Cardiac septum (tissue), 1 donor: ENCODE measurements at regions not wholly inside any gene's neighbourhood (a gene's known extent, or its start where the extent isn't known, plus 50 kb on each side); places are given as distances from the start of the nearest gene placed in this dataset.
A peak's percentile ranks its signal among the peaks of the same experiment; 100 is the strongest.

ENCODE experiments used
- DNase-seq: peaks from one replicate; pipeline ENCODE4 v3.0.0-alpha.2; 2020; ENCODE audit warnings: low spot score
- intact Hi-C: fragments of 100-400 bp; cut with DNase I; formaldehyde crosslinking; loops from one replicate; pipeline ENCODE4 v1.14.0; 2022
- donor health status: DM: no; HTN: no; CAD: no.

DNA sequence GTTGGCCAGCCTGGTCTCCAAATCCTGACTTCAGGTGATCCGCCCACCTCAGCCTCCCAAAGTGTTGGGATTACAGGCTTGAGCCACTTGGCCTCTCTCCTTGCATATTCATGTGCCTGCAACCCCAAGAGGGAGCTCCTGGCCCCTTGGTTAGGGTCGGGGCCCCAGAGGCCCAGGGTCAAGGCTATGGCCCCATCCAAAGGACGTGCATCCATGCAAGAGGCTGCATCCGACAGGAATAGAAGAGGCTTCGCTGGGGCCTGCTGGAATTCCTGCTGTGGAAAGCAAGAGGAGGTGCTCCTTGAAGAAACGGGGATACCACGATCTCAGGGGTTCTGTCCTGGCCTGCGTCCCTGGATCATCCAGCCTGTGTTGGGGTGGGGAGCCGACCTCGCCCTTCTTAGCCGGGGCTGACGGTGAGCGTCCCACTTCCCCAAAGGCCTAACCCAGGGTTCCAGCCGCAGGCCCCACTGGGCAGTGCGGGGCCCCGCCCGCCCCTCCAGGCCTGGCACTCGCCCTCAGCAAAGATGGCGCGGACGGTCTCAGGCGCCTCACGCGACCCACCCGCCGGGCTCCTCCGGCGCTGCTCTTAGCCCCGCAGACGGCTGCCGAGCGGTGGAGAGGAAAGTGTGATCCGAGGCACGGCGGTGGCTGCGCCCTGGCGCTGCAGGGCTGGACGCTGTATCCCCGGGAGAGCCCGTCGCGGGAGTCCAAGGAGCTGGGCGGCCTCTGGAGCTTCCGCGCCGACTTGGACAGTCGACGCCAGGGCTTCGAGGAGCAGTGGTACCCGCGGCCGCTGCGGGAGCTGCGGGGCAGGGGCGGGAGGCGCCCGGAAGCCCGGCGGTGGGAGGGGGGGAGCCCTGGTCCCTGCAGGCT is 54.7 kb downstream of the ZNF727 start:
- intact Hi-C loops: no loop called here
- peak; percentile 57 for DNase-seq

DNA sequence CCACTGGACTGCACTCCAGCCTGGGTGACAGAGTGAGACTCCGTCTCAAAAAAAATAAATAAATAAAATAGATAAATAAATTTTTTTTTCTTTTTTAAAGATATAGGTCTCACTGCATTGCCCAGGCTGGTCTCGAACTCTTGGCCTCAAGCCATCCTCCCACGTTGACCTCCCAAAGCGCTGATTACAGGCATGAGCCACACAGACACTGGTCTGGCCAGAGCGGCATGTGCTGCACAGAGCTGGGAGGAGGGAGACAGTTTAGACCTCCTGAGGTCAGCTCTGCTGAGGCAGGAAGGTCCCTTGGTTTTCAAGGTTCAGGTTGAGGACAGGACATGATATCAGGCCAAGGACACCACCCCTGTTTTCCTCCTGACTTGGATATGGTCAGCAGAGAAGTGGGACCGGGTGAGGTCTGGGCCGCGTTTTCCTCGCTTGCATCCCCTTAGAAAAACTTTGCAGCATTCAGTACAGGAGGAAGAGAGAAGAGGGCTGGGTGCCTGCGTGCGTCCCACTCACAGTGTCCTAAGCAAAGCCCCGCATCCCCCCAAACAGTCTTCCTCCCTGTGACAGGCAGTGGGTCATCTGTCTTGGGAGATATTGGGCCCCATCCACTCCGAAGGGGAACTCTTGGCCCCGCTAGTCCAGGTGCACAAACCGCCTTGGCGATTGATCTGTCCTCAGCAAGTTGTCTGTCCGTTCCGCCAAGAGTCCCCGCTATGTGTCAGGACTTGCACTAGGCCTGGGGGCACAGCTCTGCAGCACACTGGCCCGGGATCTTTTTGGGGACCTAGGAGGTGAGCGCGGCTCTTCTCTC is 56.1 kb downstream of the ZNF727 start:
- DNase-seq: peak; percentile 71
- intact Hi-C loops: no loop called here

GRCh38 chr7:64101943-64102655 is 56.9 kb downstream of the ZNF727 start:
- DNase-seq: peak; percentile 67
- intact Hi-C loops: no loop called here

GRCh38 chr7:64102656-64103400 is 57.6 kb downstream of the ZNF727 start:
- DNase-seq: peak; percentile 68
- intact Hi-C loops: no loop called here

GRCh38 chr7:64113981-64114380 is 68.7 kb downstream of the ZNF727 start:
- intact Hi-C loops: no loop called here
- peak; percentile 54 for DNase-seq

- peak; percentile 71 for DNase-seq
- intact Hi-C loops: no loop called here
These were observed 69.6 kb downstream of the ZNF727 start for GRCh38 chr7:64114791-64115190.

GRCh38 chr7:64131696-64132095 is 75.3 kb upstream of the ZNF735 start:
- intact Hi-C loops: no loop called here
- DNase-seq: no peak
